Heart left ventricle (tissue), 13 donors: ENCODE measurements at regions not wholly inside any gene's neighbourhood (a gene's known extent, or its start where the extent isn't known, plus 50 kb on each side); places are given as distances from the start of the nearest gene placed in this dataset.

Experiments used
- POLR2A ChIP-seq, 2 donors: fragments of 450-650 bp; IDR thresholded peaks; one replicate each; pipeline ENCODE4 v1.6.1; 2017; ENCODE audit warnings: antibody characterized with exemption in 2 of 2, mild to moderate bottlenecking in 2 of 2, moderate library complexity in 2 of 2
- TF ChIP-seq, protein P1 (sequence below), 12 donors: fragments of 200-600 bp; sonication (generic) in 4 of 12; IDR thresholded peaks; one replicate each; pipeline versions ENCODE4 v1.5.0 to v1.8.0; 2018 to 2022; ENCODE audit warnings: antibody characterized with exemption in 12 of 12, mild to moderate bottlenecking in 5 of 12
- donor health status: ischemic (EF 13 %, LVEDD 7.1; RV severe dilation, severe dysfunction).
- donor health status: DM: no; HTN: yes; CAD: no.
- donor health status: DM: no; HTN: no; CAD: no.
- donor health status: ischemic (EF 25% LVEDD 6.9; RV normal size, moderate dysfunction).
- donor health status: ischemic (EF 25% LVEDD 5.7; RV mildly dilated, moderate dysfunction).
- donor health status: ischemic (EF 35%, LVEDD 5.7; RV mildly dilated, moderate dysfunction).
- donor health status: nonischemic (EF 11% LVEDD 7.7; RV severe dilation, severe dysfunction).
- donor health status: DM: yes; HTN: yes; CAD: no.
- donor health status: PGD.
- donor health status: ischemic (EF 29% LVEDD 5.4; RV normal size, mild dysfunction).
- donor health status: nonischemic (EF 23%, LVEDD 6.1; RV moderate dilation, normal function).

GRCh38 chr2:147356157-147356556 lies 488.7 kb upstream of the ACVR2A start:
- TF ChIP-seq, protein P1, sequence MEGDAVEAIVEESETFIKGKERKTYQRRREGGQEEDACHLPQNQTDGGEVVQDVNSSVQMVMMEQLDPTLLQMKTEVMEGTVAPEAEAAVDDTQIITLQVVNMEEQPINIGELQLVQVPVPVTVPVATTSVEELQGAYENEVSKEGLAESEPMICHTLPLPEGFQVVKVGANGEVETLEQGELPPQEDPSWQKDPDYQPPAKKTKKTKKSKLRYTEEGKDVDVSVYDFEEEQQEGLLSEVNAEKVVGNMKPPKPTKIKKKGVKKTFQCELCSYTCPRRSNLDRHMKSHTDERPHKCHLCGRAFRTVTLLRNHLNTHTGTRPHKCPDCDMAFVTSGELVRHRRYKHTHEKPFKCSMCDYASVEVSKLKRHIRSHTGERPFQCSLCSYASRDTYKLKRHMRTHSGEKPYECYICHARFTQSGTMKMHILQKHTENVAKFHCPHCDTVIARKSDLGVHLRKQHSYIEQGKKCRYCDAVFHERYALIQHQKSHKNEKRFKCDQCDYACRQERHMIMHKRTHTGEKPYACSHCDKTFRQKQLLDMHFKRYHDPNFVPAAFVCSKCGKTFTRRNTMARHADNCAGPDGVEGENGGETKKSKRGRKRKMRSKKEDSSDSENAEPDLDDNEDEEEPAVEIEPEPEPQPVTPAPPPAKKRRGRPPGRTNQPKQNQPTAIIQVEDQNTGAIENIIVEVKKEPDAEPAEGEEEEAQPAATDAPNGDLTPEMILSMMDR (IDR thresholded peaks at IDR 0.05) = no peak
- TF ChIP-seq POLR2A (IDR thresholded peaks at IDR 0.05) = no peak
